HG03442 (cell line): ENCODE measurements at regions not wholly inside any gene's neighbourhood (a gene's known extent, or its start where the extent isn't known, plus 50 kb on each side); places are given as distances from the start of the nearest gene placed in this dataset.
"Not testable (repeated sequence)": the region's sequence is repeated elsewhere in the genome, so short reads cannot be mapped to it uniquely, and the experiment has no call there.

Source experiments
- ATAC-seq: cut with Tn5 transposase; IDR thresholded peaks from one replicate; pipeline ENCODE4 v1.9.1; 2021; ENCODE audit warnings: mild to moderate bottlenecking, moderate library complexity; ENCODE audit not compliant: unreplicated experiment

GRCh38 chr21:23579573-23579972 is 2027.7 kb downstream of the MRPL39 start:
- no peak for ATAC-seq

DNA sequence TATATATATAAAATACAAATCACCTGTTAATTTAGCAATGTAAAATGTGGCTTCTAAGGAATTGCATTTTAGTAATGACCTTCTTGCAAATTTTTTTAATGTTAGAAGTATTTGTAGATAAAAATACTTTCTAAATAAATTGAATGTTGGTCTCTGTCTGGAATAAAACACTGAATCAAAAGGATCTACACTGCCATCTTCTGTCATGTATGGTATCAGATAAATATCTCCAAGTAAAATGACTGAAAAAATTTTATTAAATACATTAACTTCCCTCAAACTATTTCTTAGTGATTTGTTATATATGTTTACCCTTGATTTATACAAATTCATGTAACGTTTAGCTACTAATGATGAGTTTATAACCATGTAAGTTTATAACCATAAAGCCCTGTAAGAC is 2029.3 kb downstream of the MRPL39 start:
- no peak for ATAC-seq

- ATAC-seq: no peak
Measured at GRCh38 chr21:23574932-23575331, 2032.3 kb downstream of the MRPL39 start.

DNA sequence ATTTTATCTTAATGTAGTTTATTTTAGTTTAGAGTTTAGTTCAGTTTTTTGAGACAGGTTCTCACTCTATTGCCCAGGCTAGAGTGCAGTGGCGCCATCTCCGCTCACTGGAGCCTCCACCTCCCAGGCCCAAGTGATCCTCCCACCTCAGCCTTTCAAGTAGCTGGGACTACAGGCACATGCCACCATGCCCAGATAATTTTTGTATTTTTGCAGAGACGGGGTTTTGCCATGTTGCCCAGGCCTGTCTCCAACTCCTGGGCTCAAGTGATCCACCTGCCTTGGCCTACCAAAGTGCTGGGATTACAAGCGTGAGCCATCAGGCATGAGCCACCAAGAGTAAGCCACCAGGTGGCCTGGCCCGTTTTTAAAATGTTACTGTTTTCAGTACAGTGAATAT is 2058.4 kb downstream of the MRPL39 start:
- not testable (repeated sequence) for ATAC-seq

- no peak for ATAC-seq
Measured at GRCh38 chr21:23543333-23543732, 2063.9 kb downstream of the MRPL39 start.

DNA sequence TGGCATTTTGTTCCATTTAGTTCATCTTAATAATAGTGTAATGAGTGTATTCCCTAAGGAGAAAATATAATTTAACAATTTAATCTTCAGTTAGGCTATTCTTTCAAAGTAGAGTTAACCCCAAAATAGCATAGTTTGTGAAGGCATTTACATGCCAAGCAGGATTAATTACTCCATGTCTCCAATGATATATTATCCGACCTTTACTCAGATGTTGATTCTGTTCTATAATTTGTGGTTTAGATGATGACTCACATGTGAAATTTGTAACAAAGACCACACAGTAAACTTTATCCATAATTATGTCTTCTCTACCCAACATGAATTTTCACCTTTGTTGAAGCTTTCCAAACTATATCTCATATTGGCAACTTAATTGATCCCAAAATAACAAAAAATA is 2065.2 kb downstream of the MRPL39 start:
- no peak for ATAC-seq

DNA sequence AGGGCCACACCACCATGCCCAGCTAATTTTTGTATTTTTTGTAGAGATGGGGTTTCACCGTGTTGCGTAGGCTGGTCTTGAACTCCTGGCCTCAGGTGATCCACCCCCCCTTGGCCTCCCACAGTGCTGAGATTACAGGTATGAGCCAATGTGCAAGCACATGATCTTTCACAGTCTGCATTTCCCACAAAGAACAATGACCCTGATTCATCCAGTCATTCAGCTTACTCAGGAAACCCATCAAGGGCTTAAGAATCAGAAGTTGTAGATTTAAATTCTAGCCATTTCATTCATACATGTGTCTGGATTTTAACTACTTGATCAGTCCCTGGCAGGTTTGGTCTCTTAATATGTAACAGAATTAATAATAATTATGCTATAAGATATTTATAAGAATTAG is 2065.7 kb downstream of the MRPL39 start:
- no peak for ATAC-seq

DNA sequence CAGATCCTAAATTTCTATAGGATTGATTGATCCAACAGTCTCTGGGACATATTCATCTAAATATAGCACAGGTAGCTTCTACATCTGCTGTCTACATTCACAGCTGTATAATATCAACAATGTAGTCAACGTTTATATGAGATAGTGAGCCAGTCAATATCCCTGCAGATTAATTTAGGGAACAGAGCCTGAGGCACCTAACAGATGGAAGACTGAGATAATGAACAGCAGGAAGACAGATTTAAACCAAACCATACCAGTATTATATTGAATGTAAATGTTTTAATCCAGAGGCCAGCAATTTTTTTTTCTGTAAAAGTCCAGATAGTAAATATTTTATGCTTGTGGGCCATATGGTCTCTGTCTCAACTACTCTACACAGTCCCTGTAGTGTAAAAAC is 2072.4 kb downstream of the MRPL39 start:
- no peak for ATAC-seq

DNA sequence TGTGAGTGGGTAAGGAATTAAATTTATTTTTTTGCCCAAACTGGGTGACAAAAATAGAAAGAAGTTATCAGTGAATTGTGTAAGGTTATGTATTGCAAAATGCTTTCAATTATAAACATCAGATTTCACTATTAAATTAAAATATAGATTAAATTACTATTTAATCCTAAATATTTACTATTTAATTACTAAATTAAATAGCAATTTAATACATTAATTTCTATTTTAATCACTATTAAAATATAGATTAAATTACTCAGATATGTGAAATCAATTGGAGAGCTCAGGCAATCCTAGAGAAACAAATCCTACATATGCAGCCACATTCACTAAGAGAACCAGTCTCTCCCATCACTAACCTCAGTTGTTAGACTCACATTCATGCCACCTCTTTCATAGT is 2075.8 kb downstream of the MRPL39 start:
- ATAC-seq: no peak

- no peak for ATAC-seq
Measured at GRCh38 chr21:23524685-23525084, 2082.6 kb downstream of the MRPL39 start.

GRCh38 chr21:23522751-23523150 is 2084.5 kb downstream of the MRPL39 start:
- ATAC-seq: no peak

GRCh38 chr21:23507501-23507900 is 2099.8 kb downstream of the MRPL39 start:
- no peak for ATAC-seq

- ATAC-seq: peak; percentile 66
Measured at GRCh38 chr21:23496729-23497128, 2110.6 kb downstream of the MRPL39 start.

DNA sequence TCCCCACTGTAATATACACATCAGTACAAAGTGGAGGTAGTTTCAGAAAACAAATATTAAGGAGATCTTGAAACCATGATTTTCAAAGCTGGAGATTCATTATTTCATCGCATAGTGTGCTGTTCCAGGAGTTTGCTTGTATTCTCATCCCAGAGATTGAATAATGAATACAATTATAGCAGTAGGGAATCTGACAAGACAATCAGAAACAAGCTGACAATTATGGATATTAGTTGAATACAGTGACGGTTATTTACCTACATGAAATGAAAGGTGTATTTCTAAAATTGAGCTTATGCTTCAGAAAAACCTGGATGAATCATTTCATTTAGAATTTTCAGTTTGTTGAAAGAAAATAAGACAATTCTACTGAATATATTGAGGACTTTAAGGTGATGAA is 2119.0 kb downstream of the MRPL39 start:
- ATAC-seq: no peak

DNA sequence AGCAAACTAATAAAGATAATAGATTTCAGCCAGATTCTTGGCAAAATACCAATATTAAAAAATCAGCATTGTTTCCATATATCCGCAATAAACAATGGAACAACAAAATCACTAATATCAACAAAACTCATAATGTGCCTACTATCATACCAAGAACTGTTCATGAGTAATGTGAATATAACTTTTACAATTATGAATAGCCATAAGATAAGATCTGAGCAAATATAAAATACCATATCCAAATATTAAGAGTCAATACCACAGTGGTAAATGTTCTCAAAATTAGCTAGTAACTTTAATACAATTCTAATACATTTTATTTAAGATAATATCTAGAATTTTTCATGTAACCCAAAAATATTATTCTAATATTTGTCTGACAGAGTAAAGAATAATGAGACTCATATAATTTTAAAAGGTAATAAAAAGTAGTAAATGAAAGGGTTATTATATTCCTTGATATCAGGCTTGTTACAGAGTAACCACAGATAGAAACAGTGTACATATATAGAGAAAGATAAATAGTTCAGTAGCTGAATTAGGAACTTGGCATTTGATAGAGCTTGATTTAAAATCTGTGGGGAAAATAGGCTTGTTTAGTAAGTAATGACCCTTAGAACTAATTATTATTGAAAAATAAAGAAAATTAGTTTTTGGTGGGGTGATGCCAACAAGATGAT is 2126.6 kb downstream of the MRPL39 start:
- ATAC-seq: no peak

GRCh38 chr21:23478381-23478780 is 2128.9 kb downstream of the MRPL39 start:
- no peak for ATAC-seq

DNA sequence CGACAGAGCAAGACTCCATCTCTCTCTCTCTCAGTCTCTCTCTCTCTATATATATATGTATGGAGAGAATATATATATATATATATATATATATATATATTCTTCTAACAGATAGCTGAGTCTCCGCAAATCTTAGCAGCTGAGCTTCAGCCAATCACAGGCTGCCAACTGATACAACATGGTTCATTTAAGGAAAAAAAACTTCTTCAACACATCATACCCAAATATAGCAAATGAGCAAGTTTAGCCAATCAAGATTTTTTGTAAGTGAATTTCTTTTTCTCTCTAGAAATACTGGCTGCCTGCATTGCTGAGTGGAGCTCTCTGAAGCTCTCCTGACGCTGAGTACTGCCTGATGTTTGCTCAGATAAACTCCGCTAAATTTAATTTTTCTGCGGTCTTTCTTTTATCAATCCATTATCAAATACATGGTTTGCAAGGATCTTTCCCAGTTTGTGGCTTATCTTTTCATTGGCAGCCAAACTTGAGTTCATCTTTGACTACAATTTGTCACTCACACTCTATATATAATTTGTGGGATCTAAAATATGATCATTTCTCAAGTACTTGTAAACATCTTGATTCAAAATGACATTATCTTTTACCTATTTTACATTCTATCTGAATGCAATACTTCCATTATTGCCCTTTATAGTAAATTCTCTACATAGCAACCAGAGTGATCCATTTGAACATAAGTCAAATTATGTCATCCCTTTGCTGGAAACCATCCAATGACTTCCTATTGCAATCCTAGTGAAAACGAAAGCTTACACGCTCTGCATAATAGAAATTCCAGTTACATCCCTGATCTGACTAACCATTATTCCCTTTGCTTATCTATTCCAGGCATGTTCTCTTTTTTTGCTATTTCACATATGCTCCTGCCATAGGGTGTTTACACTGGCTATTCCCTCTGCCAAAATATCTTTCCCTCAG is 2131.7 kb downstream of the MRPL39 start:
- ATAC-seq: no peak

DNA sequence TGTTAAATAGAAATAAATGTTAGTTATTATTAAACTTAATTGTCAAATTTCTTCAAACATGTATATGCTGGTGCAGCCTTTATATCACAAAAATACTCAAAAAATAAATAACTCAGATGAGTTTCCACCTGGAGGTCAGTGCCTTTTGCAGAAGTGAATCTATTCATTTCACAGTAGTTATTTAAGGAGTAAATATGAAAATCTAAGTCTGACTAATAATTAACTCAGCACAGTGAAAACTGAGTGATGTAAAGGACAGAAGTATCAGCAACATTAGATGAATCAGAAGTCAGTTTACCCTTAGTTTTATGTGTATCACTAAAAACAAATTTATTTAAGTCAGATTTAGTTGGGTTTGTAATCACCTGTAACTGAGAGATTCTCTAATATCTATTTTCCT is 2135.4 kb downstream of the MRPL39 start:
- peak; percentile 66 for ATAC-seq

GRCh38 chr21:23463365-23463764 is 2143.9 kb downstream of the MRPL39 start:
- ATAC-seq: no peak

DNA sequence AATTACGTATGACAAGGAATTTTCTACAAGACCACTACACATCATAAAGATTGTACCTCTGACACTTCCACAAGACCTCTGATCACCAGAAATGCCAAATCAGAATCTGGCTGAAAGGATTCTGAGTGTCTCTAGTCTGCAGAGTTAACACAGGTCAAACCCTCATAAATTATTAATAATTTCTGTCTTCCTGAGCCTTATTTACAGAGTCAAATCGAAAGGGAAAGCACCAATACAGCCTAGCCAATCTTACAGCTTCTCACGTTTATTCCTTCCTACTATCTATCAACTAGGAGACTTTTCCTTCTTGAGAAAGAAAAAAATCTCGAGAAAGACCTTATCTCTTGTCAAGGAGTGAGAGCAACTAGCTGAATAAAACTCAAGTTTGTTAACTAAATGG is 2151.6 kb downstream of the MRPL39 start:
- ATAC-seq: peak; percentile 44

GRCh38 chr21:23452384-23453083 is 2154.7 kb downstream of the MRPL39 start:
- ATAC-seq: peak; percentile 62

GRCh38 chr21:23445307-23445706 is 2162.0 kb downstream of the MRPL39 start:
- ATAC-seq: no peak
